ENCODE measurements at regions not wholly inside any gene's neighbourhood (a gene's known extent, or its start where the extent isn't known, plus 50 kb on each side); places are given as distances from the start of the nearest gene placed in this dataset.

- TF ChIP-seq CTCF (IDR thresholded peaks at IDR 0.05) (no peak), POLR2A (IDR thresholded peaks at IDR 0.05) (no peak)
Observed at GRCh38 chr6:164296411-164296810, 881.9 kb downstream of the QKI start.
